Cardiac muscle cell (in vitro differentiated cells and primary cell): ENCODE measurements at regions not wholly inside any gene's neighbourhood (a gene's known extent, or its start where the extent isn't known, plus 50 kb on each side); places are given as distances from the start of the nearest gene placed in this dataset.
A peak's percentile ranks its signal among the peaks of the same experiment; 100 is the strongest.

Source experiments
- DNase-seq, 2 donors: peaks; one replicate each; pipeline versions ENCODE4 v3.0.0 to v3.0.0-alpha.2; 2010 to 2017; ENCODE audit warnings: low read depth in 1 of 2, low spot score in 1 of 2
- H3K27ac ChIP-seq: fragments of 200-600 bp; sonication (generic); 2 replicates; pipeline ENCODE4 v1.5.1; 2016
- H3K27me3 ChIP-seq: fragments of 200-600 bp; sonication (generic); 2 replicates; pipeline ENCODE4 v1.6.0; 2016; ENCODE audit warnings: control low read depth
- H3K36me3 ChIP-seq: fragments of 200-600 bp; sonication (generic); 2 replicates; pipeline ENCODE4 v1.5.1; 2016; ENCODE audit warnings: control low read depth
- H3K4me1 ChIP-seq: fragments of 200-600 bp; sonication (generic); 2 replicates; pipeline ENCODE4 v1.8.1; 2017; ENCODE audit warnings: low read depth, mild to moderate bottlenecking, mixed run types
- H3K4me3 ChIP-seq: fragments of 200-600 bp; sonication (generic); 2 replicates; pipeline ENCODE4 v1.5.1; 2016; ENCODE audit warnings: mild to moderate bottlenecking
- H3K9me3 ChIP-seq: fragments of 200-600 bp; sonication (generic); 2 replicates; pipeline ENCODE4 v1.5.1; 2017; ENCODE audit warnings: low read depth, mild to moderate bottlenecking, control low read depth
- CTCF ChIP-seq: IDR thresholded peaks from 2 replicates; pipeline ENCODE4 v1.5.1; 2012; ENCODE audit warnings: low read depth, mild to moderate bottlenecking, low read length

- Histone ChIP-seq H3K27ac (no peak overlapping the region), H3K9me3 (no peaks in the 10 kb centered on the region), H3K36me3 (no peaks in the 10 kb centered on the region), H3K4me1 (peaks cover 8% of the 10 kb centered on the region), H3K4me3 (no peak overlapping the region), H3K27me3 (no peaks in the 10 kb centered on the region)
- DNase-seq: no peak
- no peak for TF ChIP-seq CTCF
These were observed 130.0 kb upstream of the PTPN1 start for GRCh38 chr20:50379991-50380696.

GRCh38 chr20:50380697-50381040 lies 129.5 kb upstream of the PTPN1 start:
- peak; percentile 69 for TF ChIP-seq CTCF
- no peak overlapping the region for H3K27ac ChIP-seq
- H3K4me1 ChIP-seq: peaks cover 8% of the 10 kb centered on the region
- DNase-seq: peak in 1 of 2 donors; percentile 69
- no peaks in the 10 kb centered on the region for H3K27me3 ChIP-seq
- no peak overlapping the region for H3K4me3 ChIP-seq
- no peaks in the 10 kb centered on the region for H3K9me3 ChIP-seq
- H3K36me3 ChIP-seq: no peaks in the 10 kb centered on the region

GRCh38 chr20:50381075-50381732 lies 129.0 kb upstream of the PTPN1 start:
- H3K9me3 ChIP-seq: no peaks in the 10 kb centered on the region
- H3K4me3 ChIP-seq: no peak overlapping the region
- TF ChIP-seq CTCF: no peak
- no peak overlapping the region for H3K27ac ChIP-seq
- peaks cover 8% of the 10 kb centered on the region for H3K4me1 ChIP-seq
- no peaks in the 10 kb centered on the region for H3K36me3 ChIP-seq
- H3K27me3 ChIP-seq: no peaks in the 10 kb centered on the region
- no peak for DNase-seq

GRCh38 chr20:50381771-50382593 lies 128.2 kb upstream of the PTPN1 start:
- Histone ChIP-seq H3K4me3 (no peak overlapping the region), H3K9me3 (no peaks in the 10 kb centered on the region), H3K36me3 (no peaks in the 10 kb centered on the region), H3K27me3 (no peaks in the 10 kb centered on the region), H3K4me1 (peaks cover 11% of the 10 kb centered on the region), H3K27ac (no peak overlapping the region)
- DNase-seq: no peak
- TF ChIP-seq CTCF: no peak

- no peaks in the 10 kb centered on the region for H3K27me3 ChIP-seq
- peaks cover 22% of the 10 kb centered on the region for H3K4me1 ChIP-seq
- no peak overlapping the region for H3K27ac ChIP-seq
- H3K4me3 ChIP-seq: no peak overlapping the region
- no peaks in the 10 kb centered on the region for H3K36me3 ChIP-seq
- H3K9me3 ChIP-seq: no peaks in the 10 kb centered on the region
- TF ChIP-seq CTCF: no peak
- no peak for DNase-seq
These were observed 124.2 kb upstream of the PTPN1 start for GRCh38 chr20:50385733-50386640.
